NCI-H748 treated with DMSO at 0.1 percent for 48 hours (cell line): ENCODE measurements at regions not wholly inside any gene's neighbourhood (a gene's known extent, or its start where the extent isn't known, plus 50 kb on each side); places are given as distances from the start of the nearest gene placed in this dataset.
A peak's percentile ranks its signal among the peaks of the same experiment; 100 is the strongest.
"Not testable (repeated sequence)": the region's sequence is repeated elsewhere in the genome, so short reads cannot be mapped to it uniquely, and the experiment has no call there.

Source experiments
- DNase-seq: peaks from one replicate; lab custom pipeline; 2025; lab: John Stamatoyannopoulos, UW

GRCh38 chr7:409339-410281 lies 110.0 kb downstream of the PDGFA start:
- no peak for DNase-seq

- no peak for DNase-seq
These were observed 109.2 kb downstream of the PDGFA start for GRCh38 chr7:410395-410910.

- DNase-seq = not testable (repeated sequence)
These were observed 108.5 kb downstream of the PDGFA start for GRCh38 chr7:411116-411515.

GRCh38 chr7:411677-412312 lies 107.9 kb downstream of the PDGFA start:
- DNase-seq = no peak

- no peak for DNase-seq
These were observed 107.3 kb downstream of the PDGFA start for GRCh38 chr7:412313-412710.

GRCh38 chr7:414681-415560 lies 104.7 kb downstream of the PDGFA start:
- DNase-seq = no peak

DNA sequence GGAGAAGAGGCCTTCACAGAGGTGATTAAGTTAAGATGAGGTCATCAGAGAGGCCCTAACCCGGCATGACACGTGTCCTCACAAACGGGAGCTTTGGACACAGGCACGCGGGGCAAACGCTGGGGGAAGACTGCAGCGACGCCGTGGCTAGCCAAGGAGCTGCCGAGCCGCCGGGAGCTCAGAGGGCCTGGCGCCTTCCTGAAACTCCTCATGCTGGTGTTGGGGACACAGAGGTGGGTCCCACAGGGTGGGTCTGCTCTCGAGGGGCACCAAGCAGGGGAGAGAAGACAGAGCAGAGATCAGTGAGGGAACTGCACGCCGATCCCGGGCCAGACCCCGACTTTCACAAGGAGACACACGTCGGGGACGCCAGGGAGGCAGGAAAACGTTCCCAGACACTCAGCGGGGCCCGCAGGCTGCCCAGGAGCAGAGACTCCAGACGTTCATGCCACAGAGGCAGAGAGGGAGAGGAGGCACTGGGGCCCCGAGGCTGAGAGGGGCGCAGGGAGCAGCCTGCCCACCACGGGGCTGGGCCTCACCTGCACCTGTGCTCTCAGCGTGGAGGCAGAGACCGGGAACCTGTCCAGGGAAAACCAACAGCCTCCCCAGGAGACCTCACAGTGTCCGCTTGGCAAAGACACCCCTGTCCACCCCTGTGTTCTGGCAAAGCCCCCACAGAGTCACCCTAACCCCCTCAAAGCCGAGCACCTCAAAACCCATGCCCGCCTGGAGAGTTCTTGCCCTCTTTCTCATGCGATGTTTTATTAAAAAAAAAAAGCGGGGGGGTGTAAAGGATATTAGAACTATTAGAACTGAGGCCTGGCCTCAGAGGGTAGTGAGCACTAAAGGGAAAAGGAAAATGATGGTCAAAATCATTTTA lies 103.8 kb downstream of the PDGFA start:
- no peak for DNase-seq

- DNase-seq = no peak
These were observed 102.7 kb downstream of the PDGFA start for GRCh38 chr7:416761-417624.

DNA sequence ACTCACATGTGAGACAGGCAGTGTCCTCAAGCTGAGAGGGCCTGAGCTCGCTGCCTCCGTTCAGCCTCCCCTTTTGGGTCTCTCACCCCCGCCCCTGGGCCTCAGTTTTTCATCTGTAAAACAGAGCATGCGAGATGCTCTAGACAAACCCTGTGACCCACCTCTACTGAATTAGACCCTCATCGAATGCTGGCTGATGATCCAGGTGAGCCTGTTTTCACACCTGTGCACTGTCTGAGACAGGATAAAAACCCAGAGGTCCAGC lies 102.1 kb downstream of the PDGFA start:
- no peak for DNase-seq

- DNase-seq = no peak
These were observed 101.6 kb downstream of the PDGFA start for GRCh38 chr7:417973-418601.

- no peak for DNase-seq
These were observed 100.9 kb downstream of the PDGFA start for GRCh38 chr7:418636-419280.

DNA sequence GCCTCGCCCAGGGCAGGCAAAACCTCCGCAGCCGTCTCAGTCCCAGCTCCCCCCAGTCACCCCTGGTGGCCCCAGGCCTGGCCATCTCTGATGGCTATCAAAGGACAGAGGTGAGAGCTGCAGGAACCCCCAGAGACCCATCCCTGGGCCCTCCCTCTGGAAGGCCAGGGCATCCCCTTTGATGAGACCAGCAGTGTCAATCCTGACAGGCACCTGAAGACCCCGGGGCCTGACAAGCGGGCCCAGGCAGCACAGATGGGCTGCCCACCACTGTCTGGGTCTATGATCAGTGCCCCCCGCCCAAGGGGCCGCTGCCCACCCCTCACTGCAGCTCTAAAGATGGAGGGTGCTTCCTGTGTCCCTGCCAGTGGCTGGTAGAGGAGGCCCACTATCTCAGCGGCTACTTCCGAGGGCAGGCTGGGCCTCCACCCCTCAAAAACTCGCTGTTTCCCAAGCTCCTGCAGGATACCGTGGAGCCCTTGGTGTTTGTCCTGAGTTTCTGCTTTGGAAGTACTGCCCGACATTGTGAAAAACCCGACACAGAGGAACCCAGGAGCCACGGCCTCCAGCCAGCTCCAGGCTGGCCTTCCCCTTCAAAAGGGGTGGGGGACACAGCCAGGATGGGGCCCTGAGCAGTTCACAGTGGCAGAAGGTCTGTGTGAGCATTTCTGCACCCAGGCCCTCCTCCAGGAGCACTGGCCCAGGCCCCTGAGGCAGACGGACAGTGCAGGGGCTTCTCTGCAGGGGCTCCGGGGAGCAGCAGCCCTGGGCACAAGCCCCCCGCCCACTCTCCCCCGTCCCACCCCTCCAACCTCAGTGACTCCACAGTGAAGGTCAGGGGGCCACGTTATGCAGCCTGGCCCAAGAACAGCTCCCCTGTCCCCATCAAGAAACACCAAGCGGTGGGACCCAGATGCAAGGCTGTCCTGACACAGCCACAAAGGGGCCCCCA lies 99.2 kb downstream of the PDGFA start:
- DNase-seq = no peak

- peak; percentile 34 for DNase-seq
These were observed 98.3 kb downstream of the PDGFA start for GRCh38 chr7:421136-421991.

- DNase-seq = no peak
These were observed 97.3 kb downstream of the PDGFA start for GRCh38 chr7:422191-422885.

- DNase-seq = no peak
These were observed 96.8 kb downstream of the PDGFA start for GRCh38 chr7:422886-423225.

- DNase-seq = no peak
These were observed 96.1 kb downstream of the PDGFA start for GRCh38 chr7:423312-424260.
